ENCODE measurements at regions not wholly inside any gene's neighbourhood (a gene's known extent, or its start where the extent isn't known, plus 50 kb on each side); places are given as distances from the start of the nearest gene placed in this dataset.
"Not testable (repeated sequence)": the region's sequence is repeated elsewhere in the genome, so short reads cannot be mapped to it uniquely, and the experiment has no call there.

DNA sequence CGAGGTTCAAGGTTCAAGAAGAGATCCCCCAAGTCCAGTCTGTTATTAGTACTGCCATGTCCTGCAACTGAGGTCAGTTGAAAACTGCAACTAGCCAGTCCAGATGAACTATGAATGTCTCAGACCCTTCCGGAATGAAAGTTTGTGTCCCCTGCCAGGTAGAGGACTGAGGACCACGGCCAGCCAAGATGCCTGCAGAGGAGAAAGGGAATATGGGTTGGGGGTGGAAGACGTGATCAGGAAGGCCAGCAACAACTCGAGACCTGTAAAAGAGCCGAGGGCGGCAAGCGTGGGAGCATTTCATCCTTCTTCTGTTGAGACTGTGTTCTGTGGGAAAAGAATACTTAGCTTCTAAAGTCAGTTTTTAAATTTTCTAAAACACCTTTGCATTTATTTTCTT, 572.4 kb upstream of the B3GAT1 start (continued):
- TF ChIP-seq ZNF746 (CRISPR knock-in tag; IDR thresholded peaks at IDR 0.05) = no peak

DNA sequence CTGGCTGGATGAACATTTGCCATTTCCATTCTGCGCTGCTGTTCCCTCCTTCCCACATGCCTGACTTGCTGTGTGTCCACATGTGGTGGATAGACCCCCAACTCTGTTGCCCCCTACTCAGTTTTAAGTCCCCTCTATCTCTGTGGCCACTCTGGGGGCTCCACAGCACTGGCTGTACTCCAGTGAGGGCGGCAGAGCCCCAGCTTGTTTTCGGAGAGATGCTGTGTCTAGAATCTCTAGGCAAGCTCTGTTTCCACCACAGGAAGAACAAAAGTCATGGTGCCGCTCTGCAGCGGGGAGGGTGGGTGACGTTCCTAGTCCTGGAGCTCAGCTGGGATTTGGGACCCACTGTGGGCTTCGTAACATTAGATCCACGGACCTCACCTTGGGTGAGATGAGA, 570.4 kb upstream of the B3GAT1 start:
- peaks cover 0 to 11% of the 10 kb centered on the region in 2 experiments; a peak in 2 of 5 replicates for H3K27me3 ChIP-seq (ENCODE audit: control insufficient read depth in 1 of 2, insufficient read depth in 2 of 2, low read length in 2 of 2)
- POLR2A ChIA-PET; DNase-seq (ENCODE audit: low spot score); H3K9ac ChIP-seq (ENCODE audit: insufficient read depth, low read depth, low read length); H3K27ac ChIP-seq (ENCODE audit: extremely low read length, insufficient read depth, low read length); intact Hi-C loops (cut with micrococcal nuclease; ENCODE audit: unreplicated experiment); H4K20me1 ChIP-seq (ENCODE audit: insufficient read depth, low read length); H2AFZ ChIP-seq (ENCODE audit: low read length); BruUV-seq (replicated peaks); H3K4me1 ChIP-seq (ENCODE audit: insufficient read depth, low read length); H3K4me3 ChIP-seq (replicated peaks in 1 of 3; ENCODE audit: insufficient read depth in 1 of 3, low read depth in 2 of 3, low read length in 3 of 3); H3K9me3 ChIP-seq (ENCODE audit: low read length); ATAC-seq; H3K36me3 ChIP-seq (replicated peaks in 1 of 2; ENCODE audit: control insufficient read depth in 1 of 2, insufficient read depth in 2 of 2, low read length in 2 of 2); in situ Hi-C loops (cut with HindIII; ENCODE audit: extremely low pct_ligation_motif_present, low pct_unique_long_range_greater_than_20kb); FAIRE-seq; H3K4me2 ChIP-seq (ENCODE audit: low read depth, low read length); CTCF ChIA-PET (ENCODE audit: low intra/inter-chr PET ratio, low total read pairs); H3K79me2 ChIP-seq (ENCODE audit: insufficient read depth, low read length): not testable (repeated sequence)
- WGBS (ENCODE audit: low lambda C conversion rate) = 14% methylated on average over 8 of the region's 8 CpGs

- Histone ChIP-seq H3K4me3 (replicated peaks in 1 of 3; ENCODE audit: insufficient read depth in 1 of 3, low read depth in 2 of 3, low read length in 3 of 3) (no peak overlapping the region), H3K9me3 (ENCODE audit: low read length) (no peaks in the 10 kb centered on the region), H3K4me1 (ENCODE audit: insufficient read depth, low read length) (no peaks in the 10 kb centered on the region), H3K4me2 (ENCODE audit: low read depth, low read length) (no peak overlapping the region), H3K27me3 (ENCODE audit: control insufficient read depth in 1 of 2, insufficient read depth in 2 of 2, low read length in 2 of 2) (peaks cover 0 to 11% of the 10 kb centered on the region in 2 experiments; a peak in 2 of 5 replicates), H2AFZ (ENCODE audit: low read length) (no peak overlapping the region), H3K79me2 (ENCODE audit: insufficient read depth, low read length) (no peaks in the 10 kb centered on the region), H3K27ac (ENCODE audit: extremely low read length, insufficient read depth, low read length) (no peak overlapping the region), H3K9ac (ENCODE audit: insufficient read depth, low read depth, low read length) (no peak overlapping the region), H4K20me1 (ENCODE audit: insufficient read depth, low read length) (no peaks in the 10 kb centered on the region), H3K36me3 (replicated peaks in 1 of 2; ENCODE audit: control insufficient read depth in 1 of 2, insufficient read depth in 2 of 2, low read length in 2 of 2) (no peaks in the 10 kb centered on the region)
- no peak for TF ChIP-seq ZNF879 (CRISPR knock-in tag; IDR thresholded peaks at IDR 0.05)
- TF ChIP-seq ZNF672 (CRISPR knock-in tag; IDR thresholded peaks at IDR 0.05) = no peak
- 0% methylated on average over 4 of the region's 4 CpGs for WGBS (ENCODE audit: low lambda C conversion rate)
- CTCF ChIA-PET (ENCODE audit: low intra/inter-chr PET ratio, low total read pairs) = no interaction called here
- intact Hi-C loops (cut with micrococcal nuclease; ENCODE audit: unreplicated experiment) = no loop called here
- no peak for FAIRE-seq
- in situ Hi-C loops (cut with HindIII; ENCODE audit: extremely low pct_ligation_motif_present, low pct_unique_long_range_greater_than_20kb) = no loop called here
- no TSS peak for BruUV-seq (replicated peaks)
- ATAC-seq = no peak
- DNase-seq (ENCODE audit: low spot score) = no peak
- POLR2A ChIA-PET = no interaction called here
Measured at GRCh38 chr11:134981835-134982234, 569.8 kb upstream of the B3GAT1 start.
